Trophoblast cell (in vitro differentiated cells and primary cell): ENCODE measurements at regions not wholly inside any gene's neighbourhood (a gene's known extent, or its start where the extent isn't known, plus 50 kb on each side); places are given as distances from the start of the nearest gene placed in this dataset.

Experiments
- DNase-seq, 2 donors: peaks; one replicate each; pipeline ENCODE4 v3.0.0-alpha.2; 2016
- H2AFZ ChIP-seq: 2 replicates; pipeline ENCODE4 v1.6.1; 2013; ENCODE audit warnings: low read length, moderate library complexity, mild to moderate bottlenecking; ENCODE audit not compliant: insufficient read depth, poor library complexity
- H2AK5ac ChIP-seq: 2 replicates; pipeline ENCODE4 v1.6.1; 2013; ENCODE audit warnings: mild to moderate bottlenecking, low read length
- H2BK120ac ChIP-seq: 2 replicates; pipeline ENCODE4 v1.6.1; 2013; ENCODE audit warnings: low read length, mild to moderate bottlenecking, moderate library complexity; ENCODE audit not compliant: insufficient read depth, poor library complexity
- H2BK12ac ChIP-seq: 2 replicates; pipeline ENCODE4 v1.6.1; 2013; ENCODE audit warnings: mild to moderate bottlenecking, low read length, moderate library complexity
- H2BK5ac ChIP-seq: 2 replicates; pipeline ENCODE4 v1.6.1; 2013; ENCODE audit warnings: low read length, low read depth, moderate library complexity, mild to moderate bottlenecking; ENCODE audit not compliant: poor library complexity
- H3K14ac ChIP-seq: 2 replicates; pipeline ENCODE4 v1.6.1; 2013; ENCODE audit warnings: mild to moderate bottlenecking, low read length
- H3K18ac ChIP-seq: 2 replicates; pipeline ENCODE4 v1.6.1; 2013; ENCODE audit warnings: mild to moderate bottlenecking, low read length
- H3K23ac ChIP-seq: 2 replicates; pipeline ENCODE4 v1.6.1; 2013; ENCODE audit warnings: low read length
- H3K27ac ChIP-seq: 2 replicates; pipeline ENCODE4 v1.5.1; 2013; ENCODE audit warnings: low read depth, mild to moderate bottlenecking, inconsistent platforms, low read length, moderate library complexity
- H3K27me3 ChIP-seq: 2 replicates; pipeline ENCODE4 v1.6.1; 2013; ENCODE audit warnings: inconsistent platforms, mild to moderate bottlenecking, low read length, moderate library complexity; ENCODE audit not compliant: insufficient read depth
- H3K36me3 ChIP-seq, 2 experiments: 1 replicate in 1 of 2; 2 replicates in 1 of 2; pipeline ENCODE4 v1.6.1; 2013; ENCODE audit warnings: low read length in 2 of 2, mild to moderate bottlenecking in 2 of 2, moderate library complexity in 1 of 2; ENCODE audit not compliant: insufficient read depth in 2 of 2, control insufficient read depth in 1 of 2
- H3K4ac ChIP-seq: 2 replicates; pipeline ENCODE4 v1.6.1; 2013; ENCODE audit warnings: low read depth, mild to moderate bottlenecking, low read length, moderate library complexity
- H3K4me1 ChIP-seq, 2 experiments: 1 replicate in 1 of 2; 2 replicates in 1 of 2; pipeline ENCODE4 v1.6.1; 2013; ENCODE audit warnings: low read length in 2 of 2, mild to moderate bottlenecking in 2 of 2, moderate library complexity in 1 of 2; ENCODE audit not compliant: insufficient read depth in 2 of 2, control insufficient read depth in 1 of 2
- H3K4me2 ChIP-seq: 2 replicates; pipeline ENCODE4 v1.6.1; 2013; ENCODE audit warnings: inconsistent platforms, mild to moderate bottlenecking, low read length, moderate library complexity
- H3K4me3 ChIP-seq: 2 replicates; pipeline ENCODE4 v1.5.1; 2013; ENCODE audit warnings: mild to moderate bottlenecking, low read depth, low read length, inconsistent platforms
- H3K79me1 ChIP-seq: one replicate; pipeline ENCODE4 v1.6.1; 2013; ENCODE audit warnings: low read length
- H3K79me2 ChIP-seq: 2 replicates; pipeline ENCODE4 v1.6.1; 2013; ENCODE audit warnings: low read length, mild to moderate bottlenecking; ENCODE audit not compliant: control insufficient read depth, insufficient read depth, poor library complexity
- H3K9ac ChIP-seq: 2 replicates; pipeline ENCODE4 v1.6.1; 2013; ENCODE audit warnings: mild to moderate bottlenecking, low read length
- H3K9me3 ChIP-seq: 2 replicates; pipeline ENCODE4 v1.6.1; 2013; ENCODE audit warnings: low read depth, mild to moderate bottlenecking, control low read depth, inconsistent platforms, low read length; ENCODE audit not compliant: insufficient read depth
- H4K12ac ChIP-seq: 2 replicates; pipeline ENCODE4 v1.6.1; 2013; ENCODE audit warnings: low read depth, mild to moderate bottlenecking, low read length, moderate library complexity
- H4K8ac ChIP-seq: 2 replicates; pipeline ENCODE4 v1.6.1; 2013; ENCODE audit warnings: low read depth, mild to moderate bottlenecking, low read length, moderate library complexity
- H4K91ac ChIP-seq: one replicate; pipeline ENCODE4 v1.6.1; 2013; ENCODE audit warnings: low read depth, mild to moderate bottlenecking, low read length, moderate library complexity
- WGBS: extraction: QIAGEN DNeasy Blood & Tissue Kit; methylation state at CpG from one replicate; pipeline ENCODE4 v1.1.7; 2013; ENCODE audit warnings: missing lambda C conversion rate; ENCODE audit not compliant: insufficient read length, insufficient coverage; ENCODE audit errors: extremely low coverage; 5-methylcytosine and 5-hydroxymethylcytosine counted together

DNA sequence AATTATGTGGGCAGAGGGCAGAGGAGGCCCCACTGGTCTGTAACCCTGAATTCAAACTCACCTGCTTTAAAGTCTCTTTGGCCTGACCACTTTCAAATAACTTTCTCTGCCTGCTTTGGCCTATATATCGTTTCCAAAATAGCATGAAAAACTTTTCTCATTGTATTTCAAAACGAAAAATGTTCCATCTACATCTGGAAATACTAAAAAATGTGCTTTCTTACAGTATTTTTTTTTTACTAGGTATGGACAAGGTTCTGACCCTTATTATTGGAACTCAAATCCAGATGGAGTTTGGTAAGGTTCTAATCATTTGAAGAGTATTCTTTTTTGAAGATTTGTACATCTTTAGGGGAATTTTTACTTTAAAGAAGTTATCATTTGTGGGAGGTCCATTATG lies 241.9 kb downstream of the PAX1 start:
- Histone ChIP-seq H3K9me3 (peaks cover 2% of the 10 kb centered on the region), H3K27ac (no peak overlapping the region), H3K36me3 (no peaks in the 10 kb centered on the region), H3K79me2 (no peaks in the 10 kb centered on the region), H3K9ac (no peak overlapping the region), H3K4me1 (no peaks in the 10 kb centered on the region), H3K4me3 (no peak overlapping the region), H3K4ac (no peak overlapping the region), H3K23ac (no peak overlapping the region), H4K12ac (no peak overlapping the region), H3K14ac (no peak overlapping the region), H2BK5ac (no peak overlapping the region), H2AFZ (no peak overlapping the region), H4K91ac (no peak overlapping the region), H2AK5ac (no peak overlapping the region), H3K27me3 (no peaks in the 10 kb centered on the region), H3K18ac (no peak overlapping the region), H4K8ac (no peak overlapping the region), H3K79me1 (no peaks in the 10 kb centered on the region), H2BK12ac (no peak overlapping the region), H2BK120ac (no peak overlapping the region), H3K4me2 (no peak overlapping the region)
- no CpG with 5 or more reads among the region's 2 CpGs for WGBS
- no peak for DNase-seq

DNA sequence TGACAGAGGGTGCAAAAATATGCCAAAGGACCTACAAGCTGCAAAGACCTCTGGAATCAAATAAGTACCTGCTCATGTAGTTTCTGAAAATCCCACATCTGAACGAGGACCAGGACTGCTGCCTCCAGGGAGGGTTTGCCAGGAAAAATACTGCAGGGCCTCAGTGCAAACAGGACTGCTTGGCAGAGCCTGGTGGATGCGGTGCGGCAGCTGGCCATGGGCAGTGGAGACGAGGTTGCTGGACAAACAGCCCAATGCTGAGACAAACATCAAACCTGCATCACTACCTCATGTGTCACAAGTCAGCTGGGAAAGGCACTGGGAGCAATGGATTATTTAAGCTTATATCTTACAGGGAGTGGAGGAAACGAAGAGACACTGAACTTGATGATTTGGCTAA lies 238.8 kb downstream of the PAX1 start:
- no peak overlapping the region for H3K27ac ChIP-seq
- H3K27me3 ChIP-seq = no peaks in the 10 kb centered on the region
- H3K18ac ChIP-seq = no peak overlapping the region
- H3K14ac ChIP-seq = no peak overlapping the region
- H3K79me2 ChIP-seq = no peaks in the 10 kb centered on the region
- no peak overlapping the region for H2BK5ac ChIP-seq
- no peak overlapping the region for H3K9ac ChIP-seq
- no CpG with 5 or more reads among the region's 5 CpGs for WGBS
- H2AK5ac ChIP-seq = no peak overlapping the region
- no peak overlapping the region for H3K4me3 ChIP-seq
- no peak for DNase-seq
- no peak overlapping the region for H3K4ac ChIP-seq
- no peak overlapping the region for H4K8ac ChIP-seq
- H2BK120ac ChIP-seq = no peak overlapping the region
- peaks cover 2% of the 10 kb centered on the region for H3K9me3 ChIP-seq
- H3K36me3 ChIP-seq = no peaks in the 10 kb centered on the region
- no peaks in the 10 kb centered on the region for H3K4me1 ChIP-seq
- no peak overlapping the region for H4K91ac ChIP-seq
- H4K12ac ChIP-seq = no peak overlapping the region
- H2AFZ ChIP-seq = no peak overlapping the region
- no peak overlapping the region for H2BK12ac ChIP-seq
- H3K79me1 ChIP-seq = no peaks in the 10 kb centered on the region
- no peak overlapping the region for H3K23ac ChIP-seq
- no peak overlapping the region for H3K4me2 ChIP-seq

- Histone ChIP-seq H3K27me3 (no peaks in the 10 kb centered on the region), H3K4me1 (no peaks in the 10 kb centered on the region), H4K12ac (no peak overlapping the region), H3K9ac (no peak overlapping the region), H2AFZ (no peak overlapping the region), H2BK12ac (no peak overlapping the region), H3K79me1 (no peaks in the 10 kb centered on the region), H3K14ac (no peak overlapping the region), H2AK5ac (no peak overlapping the region), H3K4me2 (no peak overlapping the region), H3K18ac (no peak overlapping the region), H4K91ac (no peak overlapping the region), H3K4ac (no peak overlapping the region), H3K23ac (no peak overlapping the region), H3K9me3 (peaks cover 3% of the 10 kb centered on the region), H3K27ac (no peak overlapping the region), H2BK5ac (no peak overlapping the region), H3K79me2 (no peaks in the 10 kb centered on the region), H2BK120ac (no peak overlapping the region), H4K8ac (no peak overlapping the region), H3K4me3 (no peak overlapping the region), H3K36me3 (no peaks in the 10 kb centered on the region)
- no CpG with 5 or more reads among the region's 8 CpGs for WGBS
- no peak for DNase-seq
Observed at GRCh38 chr20:21941941-21942805, 236.7 kb downstream of the PAX1 start.

GRCh38 chr20:21936720-21937380 lies 231.4 kb downstream of the PAX1 start:
- no peaks in the 10 kb centered on the region for H3K79me1 ChIP-seq
- H2AK5ac ChIP-seq = no peak overlapping the region
- no peak overlapping the region for H3K14ac ChIP-seq
- no peak overlapping the region for H2AFZ ChIP-seq
- WGBS = no CpG with 5 or more reads among the region's 3 CpGs
- no peak overlapping the region for H2BK5ac ChIP-seq
- DNase-seq = no peak
- H4K91ac ChIP-seq = no peak overlapping the region
- H3K18ac ChIP-seq = no peak overlapping the region
- H3K4me3 ChIP-seq = no peak overlapping the region
- no peak overlapping the region for H2BK12ac ChIP-seq
- H3K27ac ChIP-seq = no peak overlapping the region
- no peak overlapping the region for H3K9ac ChIP-seq
- H4K12ac ChIP-seq = no peak overlapping the region
- no peaks in the 10 kb centered on the region for H3K36me3 ChIP-seq
- no peak overlapping the region for H3K23ac ChIP-seq
- H2BK120ac ChIP-seq = no peak overlapping the region
- H3K9me3 ChIP-seq = peaks cover 1% of the 10 kb centered on the region
- no peaks in the 10 kb centered on the region for H3K27me3 ChIP-seq
- no peak overlapping the region for H4K8ac ChIP-seq
- no peaks in the 10 kb centered on the region for H3K79me2 ChIP-seq
- peaks cover 0 to 2% of the 10 kb centered on the region in 2 experiments for H3K4me1 ChIP-seq
- H3K4me2 ChIP-seq = no peak overlapping the region
- H3K4ac ChIP-seq = no peak overlapping the region
